Ascending aorta (tissue), 2 donors: ENCODE measurements at regions not wholly inside any gene's neighbourhood (a gene's known extent, or its start where the extent isn't known, plus 50 kb on each side); places are given as distances from the start of the nearest gene placed in this dataset.

Experiments
- DNase-seq, 2 donors: peaks; one replicate each; pipeline ENCODE4 v3.0.0-alpha.2; 2019; ENCODE audit warnings: low spot score in 2 of 2
- H3K27ac ChIP-seq, 2 donors: fragments of 200-600 bp; sonication (generic); one replicate each; pipeline ENCODE4 v1.5.1; 2016 to 2017; ENCODE audit warnings: mild to moderate bottlenecking in 1 of 2
- H3K27me3 ChIP-seq: fragments of 200-600 bp; sonication (generic); one replicate; pipeline ENCODE4 v1.5.1; 2017
- H3K36me3 ChIP-seq, 2 donors: fragments of 200-600 bp; sonication (generic); one replicate each; pipeline ENCODE4 v1.5.1; 2016
- H3K4me1 ChIP-seq, 2 donors: fragments of 200-600 bp; sonication (generic); one replicate each; pipeline ENCODE4 v1.5.1; 2016 to 2017; ENCODE audit warnings: mild to moderate bottlenecking in 1 of 2
- H3K4me3 ChIP-seq, 2 donors: fragments of 200-600 bp; sonication (generic); one replicate each; pipeline ENCODE4 v1.5.1; 2016 to 2017; ENCODE audit warnings: mild to moderate bottlenecking in 1 of 2
- H3K9me3 ChIP-seq, 2 donors: fragments of 200-600 bp; sonication (generic); one replicate each; pipeline ENCODE4 v1.5.1; 2016
- intact Hi-C: fragments of 100-400 bp; cut with DNase I; formaldehyde crosslinking; loops from one replicate; pipeline ENCODE4 v1.15.1; 2023
- TF ChIP-seq, protein P1 (sequence below), 3 experiments: fragments of 200-600 bp in 2 of 3; fragments of 450-650 bp in 1 of 3; sonication (generic) in 2 of 3; IDR thresholded peaks; one replicate each; pipeline ENCODE4 v1.5.1; 2016 to 2019; ENCODE audit warnings: antibody characterized with exemption in 3 of 3, mild to moderate bottlenecking in 1 of 3, moderate library complexity in 1 of 3

- H3K4me3 ChIP-seq = no peak overlapping the region
- TF ChIP-seq, protein P1, sequence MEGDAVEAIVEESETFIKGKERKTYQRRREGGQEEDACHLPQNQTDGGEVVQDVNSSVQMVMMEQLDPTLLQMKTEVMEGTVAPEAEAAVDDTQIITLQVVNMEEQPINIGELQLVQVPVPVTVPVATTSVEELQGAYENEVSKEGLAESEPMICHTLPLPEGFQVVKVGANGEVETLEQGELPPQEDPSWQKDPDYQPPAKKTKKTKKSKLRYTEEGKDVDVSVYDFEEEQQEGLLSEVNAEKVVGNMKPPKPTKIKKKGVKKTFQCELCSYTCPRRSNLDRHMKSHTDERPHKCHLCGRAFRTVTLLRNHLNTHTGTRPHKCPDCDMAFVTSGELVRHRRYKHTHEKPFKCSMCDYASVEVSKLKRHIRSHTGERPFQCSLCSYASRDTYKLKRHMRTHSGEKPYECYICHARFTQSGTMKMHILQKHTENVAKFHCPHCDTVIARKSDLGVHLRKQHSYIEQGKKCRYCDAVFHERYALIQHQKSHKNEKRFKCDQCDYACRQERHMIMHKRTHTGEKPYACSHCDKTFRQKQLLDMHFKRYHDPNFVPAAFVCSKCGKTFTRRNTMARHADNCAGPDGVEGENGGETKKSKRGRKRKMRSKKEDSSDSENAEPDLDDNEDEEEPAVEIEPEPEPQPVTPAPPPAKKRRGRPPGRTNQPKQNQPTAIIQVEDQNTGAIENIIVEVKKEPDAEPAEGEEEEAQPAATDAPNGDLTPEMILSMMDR (IDR thresholded peaks at IDR 0.05) = no peak
- H3K27me3 ChIP-seq = no peaks in the 10 kb centered on the region
- no peak overlapping the region for H3K27ac ChIP-seq
- H3K9me3 ChIP-seq = no peaks in the 10 kb centered on the region
- H3K4me1 ChIP-seq = no peaks in the 10 kb centered on the region
- intact Hi-C loops = no loop called here
- no peaks in the 10 kb centered on the region for H3K36me3 ChIP-seq
- DNase-seq = no peak
Measured at GRCh38 chr2:122117371-122117770, 361.9 kb downstream of the TSN start.

- no peaks in the 10 kb centered on the region for H3K4me1 ChIP-seq
- no peak overlapping the region for H3K4me3 ChIP-seq
- intact Hi-C loops = no loop called here
- H3K9me3 ChIP-seq = peaks cover 8 to 23% of the 10 kb centered on the region in 2 donors
- H3K27me3 ChIP-seq = no peaks in the 10 kb centered on the region
- no peak for DNase-seq
- TF ChIP-seq, protein P1 (IDR thresholded peaks at IDR 0.05) = no peak
- no peak overlapping the region for H3K27ac ChIP-seq
- no peaks in the 10 kb centered on the region for H3K36me3 ChIP-seq
Measured at GRCh38 chr2:122129399-122129798, 373.9 kb downstream of the TSN start.

- TF ChIP-seq, protein P1 (IDR thresholded peaks at IDR 0.05) = no peak
- Histone ChIP-seq H3K4me3 (no peak overlapping the region), H3K27ac (no peak overlapping the region), H3K9me3 (peaks cover 8 to 18% of the 10 kb centered on the region in 2 donors), H3K4me1 (no peaks in the 10 kb centered on the region), H3K36me3 (no peaks in the 10 kb centered on the region), H3K27me3 (no peaks in the 10 kb centered on the region)
- intact Hi-C loops = no loop called here
- DNase-seq = no peak
Measured at GRCh38 chr2:122132147-122132691, 376.8 kb downstream of the TSN start.

DNA sequence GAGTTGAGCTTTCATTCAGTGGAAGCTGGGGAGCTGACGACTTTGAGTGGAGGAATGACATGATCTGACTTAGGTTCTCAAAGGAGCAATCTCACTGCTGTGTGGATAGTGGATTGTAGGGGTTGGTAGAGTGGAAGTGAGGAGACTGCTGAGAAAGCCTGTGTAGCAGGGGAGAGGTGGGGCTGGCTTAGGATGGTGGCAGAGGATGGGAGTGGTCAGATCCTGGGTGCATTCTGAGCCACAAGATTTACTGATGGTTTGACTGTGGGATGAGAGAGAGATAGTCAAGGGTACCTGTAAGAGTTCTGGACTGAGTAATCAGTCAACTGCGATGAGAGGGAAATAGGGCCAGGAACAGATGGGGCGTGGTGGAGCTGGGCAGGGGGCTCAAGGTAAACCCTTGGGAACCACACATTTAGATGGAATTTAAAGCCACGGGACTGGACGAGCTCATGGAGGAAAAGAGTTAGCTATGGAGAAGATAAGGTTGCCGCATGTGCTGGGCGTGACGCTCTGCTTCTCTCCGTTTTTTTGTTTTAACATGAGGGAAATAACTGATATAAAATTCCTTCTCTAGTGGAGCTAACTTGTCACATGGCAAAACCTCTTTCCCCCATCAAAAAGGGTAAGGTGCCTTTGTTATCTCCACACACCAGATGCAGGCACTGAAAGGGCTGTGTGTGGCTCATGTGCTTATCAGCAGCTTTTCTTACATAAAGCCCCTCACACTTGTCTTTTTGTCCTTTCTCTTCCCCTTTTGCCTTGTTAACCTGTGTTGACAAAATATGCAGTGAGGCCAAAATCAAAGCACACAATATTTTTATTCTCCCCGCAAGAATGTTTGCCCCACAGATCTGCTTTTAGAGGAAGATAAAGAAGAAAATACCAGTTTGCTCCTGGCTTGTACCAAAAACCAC is 379.8 kb downstream of the TSN start:
- Histone ChIP-seq H3K9me3 (peaks cover 0 to 9% of the 10 kb centered on the region in 2 donors), H3K27ac (no peak overlapping the region), H3K4me3 (no peak overlapping the region), H3K27me3 (no peaks in the 10 kb centered on the region), H3K4me1 (no peaks in the 10 kb centered on the region), H3K36me3 (no peaks in the 10 kb centered on the region)
- DNase-seq = no peak
- TF ChIP-seq, protein P1 (IDR thresholded peaks at IDR 0.05) = no peak
- intact Hi-C loops = no loop called here

DNA sequence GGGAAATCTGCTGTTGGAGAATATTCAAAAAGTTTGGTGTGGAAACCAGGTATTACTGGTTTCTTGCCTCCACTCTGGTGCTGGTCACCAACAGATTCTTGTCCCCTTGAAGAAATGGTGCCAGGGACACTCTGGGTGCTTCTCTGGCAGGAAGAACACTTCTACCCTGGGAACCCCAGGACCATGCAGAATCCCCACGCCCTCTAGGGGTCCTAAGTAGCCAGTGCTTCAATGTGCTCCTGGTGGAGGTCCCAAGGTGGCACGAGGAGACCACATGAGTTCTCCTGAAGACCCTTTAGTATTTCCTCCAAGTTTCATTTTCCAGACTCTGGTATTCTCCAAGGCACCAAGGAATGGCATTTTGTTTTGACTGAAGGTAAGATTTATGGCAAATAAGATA is 380.6 kb downstream of the TSN start:
- H3K9me3 ChIP-seq = peaks cover 0 to under 1% of the 10 kb centered on the region in 2 donors
- no peaks in the 10 kb centered on the region for H3K4me1 ChIP-seq
- intact Hi-C loops = no loop called here
- DNase-seq = no peak
- TF ChIP-seq, protein P1 (IDR thresholded peaks at IDR 0.05) = no peak
- H3K4me3 ChIP-seq = no peak overlapping the region
- no peaks in the 10 kb centered on the region for H3K27me3 ChIP-seq
- H3K36me3 ChIP-seq = no peaks in the 10 kb centered on the region
- H3K27ac ChIP-seq = no peak overlapping the region
